ENCODE measurements at regions not wholly inside any gene's neighbourhood (a gene's known extent, or its start where the extent isn't known, plus 50 kb on each side); places are given as distances from the start of the nearest gene placed in this dataset.

- TF ChIP-seq ZFP36 (IDR thresholded peaks at IDR 0.05; ENCODE audit: borderline replicate concordance, low read depth, low read length, partially characterized antibody) (no peak), CTCF (CRISPR knock-in tag; IDR thresholded peaks at IDR 0.05) (no peak)
Observed at GRCh38 chr5:17916446-17916845, 282.2 kb downstream of the TAF11L14 start.

Measured in HepG2 (cell line).